HG03442 (cell line): ENCODE measurements at regions not wholly inside any gene's neighbourhood (a gene's known extent, or its start where the extent isn't known, plus 50 kb on each side); places are given as distances from the start of the nearest gene placed in this dataset.
"Not testable (repeated sequence)": the region's sequence is repeated elsewhere in the genome, so short reads cannot be mapped to it uniquely, and the experiment has no call there.

Experiments
- ATAC-seq: cut with Tn5 transposase; IDR thresholded peaks from one replicate; pipeline ENCODE4 v1.9.1; 2021; ENCODE audit warnings: mild to moderate bottlenecking, moderate library complexity; ENCODE audit not compliant: unreplicated experiment

DNA sequence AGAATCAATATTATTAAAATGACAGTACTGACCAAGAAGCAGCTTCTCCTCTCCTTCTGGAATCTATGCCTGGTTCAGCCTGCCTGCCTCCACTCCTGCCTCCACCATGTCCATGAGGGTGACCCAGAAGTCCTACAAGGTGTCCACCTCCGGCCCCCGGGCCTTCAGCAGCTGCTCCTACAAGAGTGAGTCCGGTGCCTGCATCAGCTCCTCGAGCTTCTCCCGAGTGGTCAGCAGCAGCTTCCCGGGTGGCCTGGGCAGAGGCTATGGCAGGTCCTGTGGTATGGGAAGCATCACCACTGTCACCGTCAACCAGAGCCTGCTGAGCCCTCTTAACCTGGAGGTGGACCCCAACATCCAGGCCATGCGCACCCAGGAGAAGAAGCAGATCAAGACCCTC, 822.4 kb upstream of the NEGR1 start:
- no peak for ATAC-seq

DNA sequence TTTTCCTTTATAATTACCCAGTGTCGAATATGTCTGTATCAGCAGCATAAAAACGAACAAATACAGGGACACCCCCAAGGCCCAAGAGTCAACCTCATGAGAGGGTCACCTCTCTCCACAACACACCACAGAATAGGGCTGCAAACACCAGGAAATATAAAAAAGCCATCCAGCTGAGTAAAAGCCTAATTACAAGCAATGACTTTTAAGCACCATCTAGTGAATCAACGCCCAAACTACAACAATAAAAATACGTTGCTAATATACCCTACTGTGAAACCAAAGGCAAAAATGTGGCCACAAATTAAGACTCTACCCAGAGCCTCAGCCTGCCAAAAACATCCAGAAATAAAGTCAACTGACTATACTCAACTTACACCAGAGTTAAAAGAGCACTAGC, 817.9 kb upstream of the NEGR1 start:
- no peak for ATAC-seq

DNA sequence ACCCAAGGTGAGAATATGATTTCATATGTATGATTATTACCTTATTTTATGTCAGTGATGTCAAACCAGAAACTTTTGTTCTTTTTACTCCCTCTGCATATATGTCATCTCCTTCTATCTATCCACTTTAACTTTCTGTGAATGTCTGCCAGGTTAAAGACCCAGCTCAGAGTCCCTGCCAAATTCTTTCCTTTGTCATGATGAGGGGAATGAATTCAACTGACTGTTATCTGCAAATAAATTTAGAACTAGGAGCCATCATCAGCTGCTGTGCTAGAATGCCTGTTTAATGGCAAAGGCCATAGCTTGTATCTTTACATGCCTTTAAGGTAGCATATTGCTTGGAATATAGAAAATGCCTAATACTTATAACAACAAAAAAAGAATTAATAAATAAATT, 815.6 kb upstream of the NEGR1 start:
- no peak for ATAC-seq

DNA sequence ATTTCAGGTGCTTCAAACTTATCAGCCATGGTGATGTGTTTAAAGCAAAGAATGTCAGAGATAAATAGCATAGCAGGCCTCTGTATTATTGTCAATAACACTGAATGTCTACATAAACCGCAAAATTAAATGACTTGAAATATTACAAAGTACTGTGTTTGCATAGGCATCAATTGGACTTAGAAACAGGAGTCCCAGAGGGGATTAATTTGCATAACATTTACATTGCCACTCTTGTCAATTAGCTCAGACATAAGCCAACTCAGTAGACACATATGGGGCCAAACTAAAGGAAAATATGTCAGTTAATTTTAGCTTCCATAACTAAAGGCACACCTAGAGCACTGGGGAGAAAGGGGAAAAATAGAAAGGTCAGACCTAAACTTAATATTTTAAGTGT, 814.5 kb upstream of the NEGR1 start:
- ATAC-seq = no peak

DNA sequence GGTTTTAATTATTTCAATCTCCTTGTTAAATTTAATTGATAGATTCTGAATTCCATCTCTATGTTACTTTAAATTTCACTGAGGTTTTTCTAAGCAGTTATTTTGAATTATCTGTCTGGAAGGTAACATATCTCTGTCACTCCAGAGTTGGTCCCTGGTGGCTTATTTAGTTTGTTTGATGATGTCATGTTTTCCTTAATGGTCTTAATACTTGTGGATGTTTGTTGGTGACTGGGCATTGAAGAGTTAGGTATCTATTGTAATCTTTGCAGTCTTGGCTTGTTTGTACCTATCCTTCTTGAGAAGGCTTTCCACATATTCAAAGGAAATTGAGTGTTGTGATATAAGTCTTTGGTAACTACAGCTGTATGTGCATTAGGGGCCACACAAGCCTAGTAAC, 810.0 kb upstream of the NEGR1 start:
- ATAC-seq = no peak

DNA sequence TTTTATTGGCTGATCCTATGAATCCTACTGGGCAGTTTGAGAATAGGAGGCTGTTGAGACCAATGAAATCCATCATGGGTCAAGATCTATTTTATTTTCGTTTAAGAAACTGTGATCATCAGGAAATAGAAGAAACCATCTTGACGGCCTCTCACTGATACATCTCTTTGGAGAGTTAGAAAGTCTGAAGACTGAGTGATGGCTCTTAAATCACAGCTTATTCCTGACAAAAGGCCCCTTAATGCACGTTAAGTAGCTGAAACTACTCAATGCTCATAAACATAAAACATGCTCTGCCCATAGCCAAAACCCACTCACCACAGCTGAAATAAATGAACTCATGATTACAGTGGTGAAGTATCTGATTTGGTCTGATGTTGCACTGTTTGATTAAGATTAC, 784.5 kb upstream of the NEGR1 start:
- ATAC-seq = no peak

DNA sequence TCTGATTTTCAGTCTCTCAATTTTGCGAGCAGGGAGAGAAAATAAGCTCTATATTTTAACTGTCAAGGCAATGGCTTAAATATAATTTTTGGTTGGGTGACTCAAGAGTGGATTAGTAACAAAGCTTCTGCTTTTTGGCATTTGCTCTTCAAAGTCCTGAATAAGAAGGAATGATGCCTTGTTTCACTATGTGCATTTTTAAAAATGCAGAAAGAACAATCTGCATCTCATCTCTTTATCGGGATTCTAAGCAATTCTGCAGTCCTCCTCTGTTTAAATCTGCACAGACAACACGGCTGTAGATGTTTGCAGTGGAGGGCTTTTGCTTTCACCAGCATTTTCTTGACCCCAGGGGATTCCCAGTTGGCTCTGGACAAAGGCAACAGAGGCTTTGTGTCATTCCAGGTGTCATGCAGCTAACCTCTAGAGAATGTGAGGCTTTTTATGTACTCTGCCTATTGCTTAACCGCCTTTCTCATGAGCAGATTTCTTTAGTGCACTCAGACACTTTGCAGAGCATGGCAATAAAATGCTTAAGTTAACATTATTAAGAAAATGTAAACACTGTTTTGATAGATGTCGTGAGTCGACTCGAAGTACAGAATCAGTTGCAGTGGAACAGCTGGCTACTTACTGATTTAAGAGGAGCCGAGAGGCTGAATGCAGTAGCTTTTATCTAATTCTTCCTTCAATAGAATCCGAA, 783.2 kb upstream of the NEGR1 start:
- ATAC-seq = no peak

DNA sequence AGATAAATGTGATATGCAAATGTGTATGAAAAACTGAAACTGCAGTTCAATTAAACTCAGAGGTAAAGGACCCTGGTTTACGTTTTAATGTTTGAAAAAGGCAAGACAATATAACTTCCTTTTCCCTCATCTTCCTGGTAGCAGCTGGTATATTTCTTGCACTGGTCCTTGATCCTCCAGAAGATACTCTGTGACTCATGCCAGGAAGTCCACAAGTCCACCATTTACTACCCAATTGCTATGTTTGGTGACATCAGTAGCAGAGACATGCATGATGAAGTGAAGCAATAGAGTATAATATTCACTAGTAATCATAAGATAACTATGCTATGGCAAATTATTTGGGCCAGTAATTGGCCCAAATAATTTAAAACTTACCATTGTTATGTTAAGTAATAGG, 774.5 kb upstream of the NEGR1 start:
- ATAC-seq = no peak

DNA sequence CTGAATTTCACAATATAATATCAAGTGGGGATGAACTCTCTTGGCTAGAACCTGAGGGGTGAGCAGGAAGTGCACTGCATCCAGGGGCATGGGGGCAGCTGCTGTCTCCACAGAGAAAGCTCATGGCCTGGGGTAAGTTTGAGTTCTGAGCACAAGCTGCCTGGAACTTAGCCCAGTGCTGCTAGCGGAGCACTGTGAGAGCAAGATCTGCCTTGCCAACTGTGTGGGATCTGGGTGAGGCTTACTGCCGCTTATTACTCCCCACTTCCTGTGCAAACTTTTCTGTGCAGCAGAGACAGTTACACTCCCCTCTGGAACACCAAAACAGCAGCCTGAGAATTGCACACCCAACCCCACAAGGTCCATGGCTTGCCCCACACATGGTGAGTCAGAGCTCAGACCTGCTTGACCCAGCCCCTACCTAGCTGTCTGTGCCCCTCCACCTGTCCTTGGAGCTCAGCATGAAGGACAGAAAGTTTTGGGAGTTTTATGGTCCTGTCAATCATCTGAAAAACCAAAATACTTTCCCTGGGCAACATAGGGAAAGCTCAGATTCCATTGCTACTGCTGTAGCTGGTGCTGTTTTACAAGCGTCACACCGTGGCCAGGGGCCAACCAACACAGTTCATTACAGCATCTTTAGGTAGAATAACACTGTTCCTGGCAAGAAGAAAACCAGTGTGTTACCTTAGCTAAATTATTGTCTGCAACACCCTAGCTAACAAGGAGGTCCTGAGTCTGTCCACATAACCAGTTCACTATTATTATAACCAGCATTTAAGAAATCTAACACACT, 762.1 kb upstream of the NEGR1 start:
- ATAC-seq = no peak

DNA sequence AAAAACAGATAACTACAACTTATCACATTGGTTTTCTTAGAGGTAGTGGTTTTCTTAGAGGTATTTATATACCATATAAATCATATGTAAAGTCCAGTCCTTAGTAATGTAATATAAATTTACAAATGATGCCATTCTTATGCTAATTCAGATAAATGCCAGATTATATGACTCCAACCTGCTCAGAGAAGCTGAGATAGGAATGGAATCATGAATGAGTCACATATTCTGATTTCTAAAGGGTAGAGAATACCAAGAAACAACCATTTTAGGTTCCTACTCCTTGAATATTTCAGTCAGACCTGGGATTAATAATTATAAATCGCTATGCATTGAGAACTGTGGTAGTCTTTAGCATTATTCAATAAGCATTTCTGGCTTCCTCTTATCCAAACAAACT, 760.1 kb upstream of the NEGR1 start:
- no peak for ATAC-seq

DNA sequence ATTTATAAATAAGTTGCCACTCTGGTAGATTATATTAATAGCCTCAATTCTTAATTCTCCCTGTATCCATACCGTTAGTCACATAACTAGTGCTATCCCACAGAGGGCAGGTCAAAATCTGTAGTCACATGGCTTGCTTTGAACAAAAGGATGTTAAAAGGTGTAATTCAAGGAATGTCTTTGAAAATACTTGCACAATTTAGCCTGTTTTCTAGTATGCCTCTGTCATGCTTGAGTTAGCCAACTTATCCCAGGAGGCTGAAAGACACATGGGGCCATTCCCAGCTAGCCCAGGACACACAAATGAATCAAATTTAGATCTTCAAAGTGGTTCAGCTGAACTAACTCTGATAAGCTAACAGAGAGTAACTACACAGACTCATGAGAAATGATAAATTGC, 758.5 kb upstream of the NEGR1 start:
- ATAC-seq = no peak

DNA sequence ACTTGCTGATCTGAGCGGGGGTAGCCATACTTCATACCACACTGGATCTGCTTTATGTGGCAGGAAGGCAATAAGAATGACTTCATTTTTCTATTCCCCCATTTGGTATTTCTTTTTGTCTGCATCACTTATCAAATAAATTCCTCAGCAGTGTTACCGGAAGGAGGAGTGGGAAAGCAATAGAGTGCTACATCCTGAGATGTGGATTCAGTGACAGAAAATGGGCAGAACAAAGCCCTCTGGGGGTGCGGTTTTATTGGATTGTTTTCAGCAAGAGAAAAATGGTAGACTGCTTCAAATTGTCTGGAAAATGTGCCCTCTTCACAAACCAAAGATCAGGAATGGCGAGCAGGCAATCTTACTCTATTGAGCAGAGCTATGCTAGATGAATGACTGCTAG, 751.9 kb upstream of the NEGR1 start:
- no peak for ATAC-seq

DNA sequence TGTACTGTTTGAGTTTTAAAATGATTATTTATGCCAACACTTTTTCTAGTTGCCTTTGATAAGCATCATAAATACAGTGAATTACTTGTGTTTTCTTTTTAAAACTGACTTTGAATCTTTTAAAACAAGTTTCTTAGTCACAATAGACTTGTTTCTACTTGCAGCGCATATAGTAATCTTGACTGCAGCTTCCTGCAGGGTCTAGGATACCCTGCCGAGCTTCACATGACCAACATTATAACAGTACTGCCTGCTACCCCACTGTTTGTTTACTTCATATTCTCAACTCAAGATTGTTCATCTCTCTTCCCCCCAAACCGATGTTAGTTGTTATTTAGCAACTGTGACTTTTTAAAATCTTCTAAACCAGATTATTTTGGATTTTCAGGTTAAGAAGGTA, 751.3 kb upstream of the NEGR1 start:
- no peak for ATAC-seq

DNA sequence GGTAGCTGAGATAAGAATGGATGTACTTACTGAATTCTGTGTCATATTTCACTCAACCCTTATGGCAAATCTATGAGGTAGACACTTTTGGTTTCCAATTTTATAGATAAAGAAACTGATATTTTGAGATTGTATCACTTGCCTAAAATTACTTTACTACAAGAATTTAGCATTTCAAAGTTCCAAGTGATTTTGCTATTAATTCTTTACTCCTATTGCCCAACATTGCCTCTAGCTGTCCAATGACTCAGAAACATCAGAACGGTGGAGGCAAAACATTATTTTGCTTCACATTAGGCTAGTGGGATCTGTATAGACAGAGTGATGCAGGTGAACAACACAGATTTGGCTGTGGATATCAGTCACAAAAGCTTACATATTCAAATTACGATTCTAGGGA, 747.2 kb upstream of the NEGR1 start:
- no peak for ATAC-seq

DNA sequence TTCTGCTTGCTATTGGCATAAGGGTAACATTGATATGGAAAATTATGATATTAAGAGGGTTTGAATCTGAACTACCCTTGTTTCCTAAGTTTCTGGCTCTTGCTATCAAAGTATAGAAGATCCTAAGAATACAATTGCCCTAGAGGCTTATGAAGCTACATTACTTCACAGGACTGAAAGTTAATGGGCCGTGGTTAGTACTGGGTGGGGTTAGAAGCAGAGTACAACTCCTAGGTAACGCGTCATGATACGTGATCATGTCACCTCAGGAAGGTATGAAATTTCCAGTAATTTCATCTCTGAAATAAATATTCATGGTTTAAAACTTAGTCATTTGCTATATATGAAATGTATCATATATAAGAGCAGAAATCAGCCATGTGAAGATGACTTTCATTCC, 743.8 kb upstream of the NEGR1 start:
- ATAC-seq = no peak

DNA sequence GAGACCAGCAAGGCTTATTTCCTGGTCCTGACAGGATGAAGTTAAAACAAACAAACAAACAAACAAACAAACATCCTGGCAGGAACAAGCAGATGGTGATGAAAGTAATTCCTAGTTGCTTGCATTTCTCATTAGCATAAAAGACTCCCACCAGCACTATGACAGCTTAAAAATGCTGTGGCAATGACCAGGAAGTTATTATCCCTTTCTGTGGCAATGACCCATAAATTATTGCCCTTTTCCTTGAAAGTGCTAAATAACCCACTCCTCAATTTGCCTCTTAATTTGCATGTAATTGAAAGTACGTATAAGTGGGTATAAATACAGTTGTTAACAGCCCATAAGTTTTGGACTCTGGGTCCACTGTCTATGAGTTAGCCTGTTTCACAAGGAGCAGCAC, 727.6 kb upstream of the NEGR1 start:
- no peak for ATAC-seq

DNA sequence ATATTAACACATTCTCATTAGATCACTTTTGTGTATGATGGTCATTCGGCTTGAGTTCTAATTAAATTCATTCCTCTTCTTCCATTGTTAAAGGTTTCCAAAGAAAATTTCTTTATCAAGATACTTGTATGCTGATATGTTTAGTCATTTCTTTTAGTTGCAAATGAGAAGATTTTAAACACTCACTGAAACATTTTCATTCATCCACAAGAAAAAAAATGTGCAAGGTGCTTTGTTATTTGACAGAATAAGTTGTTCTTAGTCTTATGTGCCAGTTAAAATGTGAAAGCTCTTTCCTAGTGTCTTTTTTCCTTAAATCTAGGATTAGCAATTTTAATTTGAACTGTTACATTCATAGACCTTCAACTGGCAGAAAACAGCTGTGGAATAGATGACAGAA, 727.0 kb upstream of the NEGR1 start:
- no peak for ATAC-seq

DNA sequence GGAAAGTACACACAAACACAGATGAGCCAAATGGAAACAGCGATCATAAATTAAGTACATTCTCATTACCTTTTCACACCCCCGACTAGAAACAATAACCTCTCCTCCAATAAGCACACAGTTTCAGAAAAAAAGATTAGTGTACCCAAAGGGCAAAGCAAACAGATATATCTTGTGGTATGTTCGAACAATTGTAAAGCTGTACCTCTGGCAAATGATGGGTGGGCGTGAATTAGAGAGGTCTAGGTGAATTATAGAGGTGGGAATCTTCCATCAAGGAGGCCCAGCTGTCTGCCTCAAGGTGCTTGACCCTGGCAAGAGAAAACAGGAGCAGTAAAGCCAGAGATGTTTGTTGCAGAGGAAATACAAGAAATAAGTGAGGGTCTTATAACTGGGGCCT, 715.3 kb upstream of the NEGR1 start:
- ATAC-seq = no peak

DNA sequence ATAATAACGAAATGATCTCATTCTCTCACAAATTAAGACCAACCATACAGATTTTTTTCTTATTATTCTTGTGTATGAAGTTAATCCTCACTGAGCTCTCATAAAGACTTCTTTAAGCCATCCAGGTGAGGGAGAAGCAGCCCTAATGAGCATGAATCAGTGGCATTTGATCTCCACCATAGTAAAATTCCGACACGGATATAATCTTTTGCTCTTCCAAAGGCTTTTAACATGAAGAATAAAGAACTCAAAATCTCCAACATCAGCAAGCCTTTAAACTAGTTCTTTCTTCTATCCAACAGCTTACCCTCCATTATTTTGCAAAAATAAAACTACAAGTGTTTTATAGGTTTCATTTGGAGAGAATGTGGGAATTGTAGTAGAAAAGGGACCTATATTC, 714.7 kb upstream of the NEGR1 start:
- ATAC-seq = no peak

DNA sequence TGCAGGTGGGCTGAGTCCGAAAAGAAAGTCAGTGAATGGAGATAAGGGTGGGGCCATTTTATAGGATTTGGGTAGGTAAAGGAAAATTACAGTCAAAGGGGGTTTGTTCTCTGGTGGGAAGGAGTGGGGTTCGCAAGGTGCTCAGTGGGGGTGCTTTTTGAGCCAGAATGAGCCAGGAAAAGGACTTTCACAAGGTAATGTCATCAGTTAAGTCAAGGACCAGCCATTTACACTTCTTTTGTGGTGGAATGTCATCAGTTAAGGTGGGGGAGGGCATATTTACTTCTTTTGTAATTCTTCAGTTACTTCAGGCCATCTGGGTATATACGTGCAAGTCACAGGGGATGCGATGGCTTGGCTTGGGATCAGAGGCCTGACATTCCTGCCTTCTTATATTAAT, 705.5 kb upstream of the NEGR1 start:
- ATAC-seq = not testable (repeated sequence)

DNA sequence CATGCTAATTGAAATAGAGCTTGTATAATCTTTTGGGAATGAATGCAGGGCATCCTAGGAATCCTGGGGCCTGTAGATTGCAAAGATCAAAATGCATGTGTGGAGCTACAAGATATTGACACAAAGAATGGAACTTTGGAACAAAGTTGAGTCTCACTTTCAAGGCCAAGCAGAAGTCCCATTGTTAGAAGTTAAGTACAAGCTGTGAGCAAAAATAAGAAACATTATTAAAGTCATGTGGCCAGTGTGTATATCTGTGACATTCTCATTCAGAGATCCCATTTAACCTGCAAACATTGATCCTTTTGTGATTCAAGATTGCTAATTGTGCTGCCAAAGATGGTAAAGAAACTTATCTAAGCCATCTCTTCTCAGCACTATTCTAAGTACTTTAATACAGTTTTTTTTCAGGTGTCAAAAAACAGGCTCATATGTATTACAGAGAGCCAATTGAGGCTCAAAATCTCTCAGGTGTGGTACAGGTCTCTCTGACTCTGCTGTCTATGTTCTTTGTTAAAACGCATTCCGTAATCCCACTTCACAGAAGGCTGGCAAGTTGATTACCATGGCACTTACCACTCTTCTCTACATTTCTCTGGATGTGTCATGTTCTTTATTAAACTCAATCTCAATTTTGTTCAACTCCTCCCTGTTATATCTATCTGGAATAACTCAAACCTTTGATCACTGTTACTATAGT, 704.4 kb upstream of the NEGR1 start:
- no peak for ATAC-seq

DNA sequence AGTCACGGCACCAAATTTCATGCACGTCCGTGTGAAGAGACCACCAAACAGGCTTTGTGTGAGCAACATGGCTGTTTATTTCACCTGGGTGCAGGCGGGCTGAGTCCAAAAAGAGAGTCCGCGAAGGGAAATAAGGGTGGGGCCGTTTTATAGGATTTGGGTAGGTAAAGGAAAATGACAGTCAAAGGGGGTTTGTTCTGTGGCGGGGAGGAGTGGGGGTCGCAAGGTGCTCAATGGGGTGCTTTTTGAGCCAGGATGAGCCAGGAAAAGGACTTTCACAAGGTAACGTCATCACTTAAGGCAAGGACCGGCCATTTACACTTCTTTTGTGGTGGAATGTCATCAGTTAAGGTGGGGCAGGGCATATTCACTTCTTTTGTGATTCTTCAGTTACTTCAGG, 702.7 kb upstream of the NEGR1 start:
- ATAC-seq = not testable (repeated sequence)
